ENCODE measurements at regions not wholly inside any gene's neighbourhood (a gene's known extent, or its start where the extent isn't known, plus 50 kb on each side); places are given as distances from the start of the nearest gene placed in this dataset.

DNA sequence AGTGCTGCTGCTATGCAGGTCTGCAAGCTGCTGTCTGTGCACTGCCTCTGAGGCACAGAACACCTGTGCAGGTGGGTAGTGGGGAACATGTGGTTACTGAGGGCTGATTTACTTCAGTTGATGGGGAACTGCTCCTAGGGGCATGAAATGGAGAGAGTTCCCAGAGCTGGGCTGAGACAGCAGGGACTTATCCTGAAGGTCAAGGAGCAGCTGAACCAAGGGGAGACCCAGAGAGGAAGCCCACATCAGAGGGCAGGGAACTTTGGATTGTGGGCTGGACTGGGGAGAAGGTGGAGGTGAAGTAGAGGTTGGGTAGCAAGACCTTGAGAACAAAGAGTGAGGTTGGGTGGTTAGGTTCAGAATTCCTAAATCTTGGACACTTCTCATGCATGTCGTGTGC, 311.9 kb downstream of the AACS start:
- H3K27me3 Mint-ChIP-seq (ENCODE audit: low read depth): peaks cover 26% of the 10 kb centered on the region
- no peak overlapping the region for H4K91ac ChIP-seq (ENCODE audit: insufficient read length, low read depth, low read length)
- no peak overlapping the region for H2BK15ac ChIP-seq (ENCODE audit: low read depth, low read length)
- no peaks in the 10 kb centered on the region for H3K4me1 ChIP-seq (ENCODE audit: insufficient read depth, low read length)
- H3K9ac ChIP-seq (ENCODE audit: extremely low read depth, insufficient read length, low read length): no peak overlapping the region
- peaks cover 0 to 2% of the 10 kb centered on the region in 2 experiments; a peak in 1 of 4 replicates for H3K4me1 Mint-ChIP-seq
- H3K27ac ChIP-seq (ENCODE audit: insufficient read length, low read depth, low read length): no peak overlapping the region
- no peak overlapping the region for H3K4me2 ChIP-seq (ENCODE audit: insufficient read depth, insufficient read length, low read length)
- no peak overlapping the region for H2BK20ac ChIP-seq (ENCODE audit: low read depth, low read length, poor library complexity, severe bottlenecking)
- no peak overlapping the region for H2BK12ac ChIP-seq (ENCODE audit: insufficient read length, low read depth, low read length)
- H2AK5ac ChIP-seq (ENCODE audit: insufficient read length, low read length): no peak overlapping the region
- TF ChIP-seq, protein P1, sequence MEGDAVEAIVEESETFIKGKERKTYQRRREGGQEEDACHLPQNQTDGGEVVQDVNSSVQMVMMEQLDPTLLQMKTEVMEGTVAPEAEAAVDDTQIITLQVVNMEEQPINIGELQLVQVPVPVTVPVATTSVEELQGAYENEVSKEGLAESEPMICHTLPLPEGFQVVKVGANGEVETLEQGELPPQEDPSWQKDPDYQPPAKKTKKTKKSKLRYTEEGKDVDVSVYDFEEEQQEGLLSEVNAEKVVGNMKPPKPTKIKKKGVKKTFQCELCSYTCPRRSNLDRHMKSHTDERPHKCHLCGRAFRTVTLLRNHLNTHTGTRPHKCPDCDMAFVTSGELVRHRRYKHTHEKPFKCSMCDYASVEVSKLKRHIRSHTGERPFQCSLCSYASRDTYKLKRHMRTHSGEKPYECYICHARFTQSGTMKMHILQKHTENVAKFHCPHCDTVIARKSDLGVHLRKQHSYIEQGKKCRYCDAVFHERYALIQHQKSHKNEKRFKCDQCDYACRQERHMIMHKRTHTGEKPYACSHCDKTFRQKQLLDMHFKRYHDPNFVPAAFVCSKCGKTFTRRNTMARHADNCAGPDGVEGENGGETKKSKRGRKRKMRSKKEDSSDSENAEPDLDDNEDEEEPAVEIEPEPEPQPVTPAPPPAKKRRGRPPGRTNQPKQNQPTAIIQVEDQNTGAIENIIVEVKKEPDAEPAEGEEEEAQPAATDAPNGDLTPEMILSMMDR (conservative IDR thresholded peaks at IDR 0.05): no peak
- H2AFZ ChIP-seq (ENCODE audit: low read length): no peak overlapping the region
- H3K79me1 ChIP-seq (ENCODE audit: insufficient read depth, low read depth, low read length, poor library complexity, severe bottlenecking): no peaks in the 10 kb centered on the region
- no peak overlapping the region for H3K18ac ChIP-seq (ENCODE audit: insufficient read length, low read depth, low read length)
- no peak overlapping the region for H3K4me3 Mint-ChIP-seq
- no peak overlapping the region; a peak in 1 of 7 replicates for H3K27ac Mint-ChIP-seq
- no peak overlapping the region for H3K23ac ChIP-seq (ENCODE audit: insufficient read length, low read depth, low read length)
- H3K79me2 ChIP-seq (ENCODE audit: insufficient read depth, low read length): 0 out of 2 replicates have a peak, but pooled peaks cover 1% of the 10 kb centered on the region
- no peak overlapping the region for H2BK120ac ChIP-seq (ENCODE audit: low read depth, low read length, poor library complexity, severe bottlenecking)
- no peak overlapping the region for H3K56ac ChIP-seq (ENCODE audit: insufficient read length, low read depth, low read length)
- peaks cover 0 to 45% (median 0%) of the 10 kb centered on the region in 3 experiments; a peak in 3 of 7 replicates for H3K36me3 Mint-ChIP-seq (ENCODE audit: insufficient read depth in 1 of 3, low read depth in 3 of 3)
- H3K9me3 ChIP-seq (ENCODE audit: control insufficient read depth, low read depth, low read length): no peaks in the 10 kb centered on the region
- no peak overlapping the region for H2BK5ac ChIP-seq (ENCODE audit: insufficient read length, low read length)
- 0 out of 5 replicates have a peak, but pooled peaks cover 0 to 2% of the 10 kb centered on the region in 2 experiments for H3K9me3 Mint-ChIP-seq
- DNase-seq: no peak
- H4K8ac ChIP-seq (replicated peaks; ENCODE audit: insufficient read length, low read depth, low read length): no peak overlapping the region
- H3T11ph ChIP-seq (ENCODE audit: low read length): no peak overlapping the region
- no peak overlapping the region for H3K14ac ChIP-seq (ENCODE audit: insufficient read depth, low read length)
- H4K20me1 ChIP-seq (ENCODE audit: control insufficient read depth, insufficient read depth, insufficient read length): no peaks in the 10 kb centered on the region
- H3K27me3 ChIP-seq (ENCODE audit: insufficient read depth, low read length): no peaks in the 10 kb centered on the region
- no peak overlapping the region for H3K4ac ChIP-seq (ENCODE audit: low read depth, low read length)
- no peaks in the 10 kb centered on the region for H3K23me2 ChIP-seq (ENCODE audit: insufficient read length, low read depth, low read length, poor library complexity, severe bottlenecking)
- no CpG with 5 or more reads among the region's 1 CpG for WGBS (ENCODE audit: extremely low coverage, insufficient read length, low lambda C conversion rate)
- H4K5ac ChIP-seq (ENCODE audit: insufficient read length, low read depth, low read length): no peak overlapping the region

All from H9 (cell line).